K562 (cell line): ENCODE measurements at regions not wholly inside any gene's neighbourhood (a gene's known extent, or its start where the extent isn't known, plus 50 kb on each side); places are given as distances from the start of the nearest gene placed in this dataset.

Experiments
- ATF1 ChIP-seq, 2 experiments: fragments of 450-650 bp in 1 of 2; IDR thresholded peaks; 2 replicates each; pipeline ENCODE4 v1.6.1; 2016; ENCODE audit warnings: missing compliant biosample characterization in 1 of 2, missing genetic modification characterization in 1 of 2
- ATF7 ChIP-seq: fragments of 450-650 bp; IDR thresholded peaks from 2 replicates; pipeline ENCODE4 v1.7.1; 2014; ENCODE audit warnings: mild to moderate bottlenecking, moderate library complexity
- CBFB ChIP-seq: sonication (generic); formaldehyde crosslinking; IDR thresholded peaks from 2 replicates; pipeline ENCODE4 v1.4.0; 2020; ENCODE audit warnings: mild to moderate bottlenecking, missing genetic modification reagents
- CBX3 ChIP-seq, 2 experiments: IDR thresholded peaks; 1 replicate in 1 of 2; 2 replicates in 1 of 2; pipeline ENCODE4 v1.6.1; 2012; ENCODE audit warnings: inconsistent platforms in 2 of 2, low read length in 2 of 2, borderline replicate concordance in 1 of 2, control low read depth in 1 of 2
- DACH1 ChIP-seq: fragments of 450-650 bp; IDR thresholded peaks from 2 replicates; pipeline ENCODE4 v1.6.1; 2018; ENCODE audit not compliant: partially characterized antibody
- DNMT1 ChIP-seq: fragments of 450-650 bp; IDR thresholded peaks from 2 replicates; pipeline ENCODE4 v1.6.1; 2016; ENCODE audit warnings: antibody characterized with exemption, mild to moderate bottlenecking
- EHMT2 ChIP-seq: fragments of 450-650 bp; IDR thresholded peaks from 2 replicates; pipeline ENCODE4 v1.6.1; 2018; ENCODE audit warnings: antibody characterized with exemption
- GATAD2A ChIP-seq: fragments of 450-650 bp; IDR thresholded peaks from 2 replicates; pipeline ENCODE4 v1.6.1; 2017
- MIER1 ChIP-seq: fragments of 450-650 bp; IDR thresholded peaks from 2 replicates; pipeline ENCODE4 v1.6.1; 2016; ENCODE audit warnings: antibody characterized with exemption, mild to moderate bottlenecking, low read depth
- POLR2AphosphoS5 ChIP-seq: IDR thresholded peaks from 2 replicates; pipeline ENCODE4 v1.6.1; 2011; ENCODE audit warnings: mild to moderate bottlenecking, low read depth, low read length, moderate library complexity; ENCODE audit not compliant: control insufficient read depth, insufficient read depth
- PURB ChIP-seq: sonication (generic); formaldehyde crosslinking; IDR thresholded peaks from 2 replicates; pipeline ENCODE4 v1.9.0; 2021; ENCODE audit warnings: low read depth, mild to moderate bottlenecking, missing genetic modification reagents
- RBM15 ChIP-seq: fragments of 200-400 bp; formaldehyde crosslinking; IDR thresholded peaks from 2 replicates; pipeline ENCODE4 v1.6.1; 2018; ENCODE audit warnings: mild to moderate bottlenecking, low read length, moderate library complexity; ENCODE audit not compliant: insufficient read depth
- RNF2 ChIP-seq: sonication (generic); IDR thresholded peaks from 2 replicates; pipeline ENCODE4 v1.6.1; 2016
- SETDB1 ChIP-seq: IDR thresholded peaks from one replicate; pipeline ENCODE4 v1.6.1; 2012; ENCODE audit warnings: low read length, control low read depth, inconsistent platforms
- TEAD2 ChIP-seq: fragments of 450-650 bp; IDR thresholded peaks from 2 replicates; pipeline ENCODE4 v1.6.1; 2016; ENCODE audit warnings: missing genetic modification characterization, control low read depth, missing compliant biosample characterization
- ZBTB17 ChIP-seq: fragments of 450-650 bp; formaldehyde crosslinking; IDR thresholded peaks from 2 replicates; pipeline ENCODE4 v1.4.0; 2020; ENCODE audit warnings: mild to moderate bottlenecking
- ZBTB40 ChIP-seq, 2 experiments: fragments of 450-650 bp in 1 of 2; sonication (generic) in 1 of 2; formaldehyde crosslinking in 1 of 2; IDR thresholded peaks; 2 replicates each; pipeline versions ENCODE4 v1.7.1 to v1.9.0; 2016 to 2022; ENCODE audit warnings: inconsistent platforms in 1 of 2, mild to moderate bottlenecking in 1 of 2, missing genetic modification reagents in 1 of 2
- ZKSCAN8 ChIP-seq: fragments of 200-800 bp; sonication (Bioruptor generic); IDR thresholded peaks from 2 replicates; pipeline ENCODE4 v1.6.1; 2016; ENCODE audit warnings: missing genetic modification characterization, missing compliant biosample characterization
- ZNF134 ChIP-seq: fragments of 250-450 bp; sonication (Bioruptor Pico); conservative IDR thresholded peaks from 2 replicates; pipeline ENCODE4 v1.4.0; 2020
- ZNF217 ChIP-seq: sonication (generic); formaldehyde crosslinking; IDR thresholded peaks from 2 replicates; pipeline ENCODE4 v1.8.0; 2022; ENCODE audit warnings: mild to moderate bottlenecking, missing genetic modification reagents
- ZNF507 ChIP-seq: conservative IDR thresholded peaks from 2 replicates; pipeline ENCODE4 v1.6.1; 2017; ENCODE audit warnings: missing genetic modification characterization, missing compliant biosample characterization
- ZNF583 ChIP-seq: fragments of 250-450 bp; sonication (Bioruptor Pico); IDR thresholded peaks from 2 replicates; pipeline ENCODE4 v1.4.0; 2020

- TF ChIP-seq RBM15 = no peak
- no peak for TF ChIP-seq ZNF134
- no peak for TF ChIP-seq PURB
- no peak; a peak in 1 of 3 replicates for TF ChIP-seq CBX3 (IDR thresholded peaks at IDR 0.05; ENCODE audit: borderline replicate concordance in 1 of 2, low read length in 2 of 2)
- no peak for TF ChIP-seq RNF2
- no peak for TF ChIP-seq SETDB1
- TF ChIP-seq POLR2AphosphoS5 = no peak
- no peak for TF ChIP-seq ZNF583 (CRISPR knock-in tag)
- no peak for TF ChIP-seq MIER1
- TF ChIP-seq ATF7 = peak; percentile 62; the same call in 1 of the 2 replicates
- TF ChIP-seq CBFB = no peak
- TF ChIP-seq ZKSCAN8 (CRISPR knock-in tag) = no peak
- no peak for TF ChIP-seq ZNF217 (CRISPR knock-in tag)
- no peak for TF ChIP-seq ZBTB17 (CRISPR knock-in tag)
- TF ChIP-seq GATAD2A = peak; percentile 94
- peak; percentile 81; the same call in 1 of the 2 replicates for TF ChIP-seq EHMT2
- no peak for TF ChIP-seq ZNF507 (tag)
- no peak for TF ChIP-seq TEAD2 (tag)
- no peak for TF ChIP-seq ZBTB40 (IDR thresholded peaks at IDR 0.05)
- no peak for TF ChIP-seq ZBTB40 (CRISPR knock-in tag; IDR thresholded peaks at IDR 0.05)
- TF ChIP-seq DNMT1 = no peak
- TF ChIP-seq DACH1 = no peak
- no peak for TF ChIP-seq ATF1 (CRISPR knock-in tag; IDR thresholded peaks at IDR 0.05)
- TF ChIP-seq ATF1 (tag; IDR thresholded peaks at IDR 0.05) = peak; percentile 37
These were observed 85.6 kb upstream of the EED start (continued) for GRCh38 chr11:86158704-86159580.
